ENCODE measurements at regions not wholly inside any gene's neighbourhood (a gene's known extent, or its start where the extent isn't known, plus 50 kb on each side); places are given as distances from the start of the nearest gene placed in this dataset.

GRCh38 chr4:162469977-162470376 lies 306.2 kb upstream of the FSTL5 start:
- TF ChIP-seq CTCF (IDR thresholded peaks at IDR 0.05; ENCODE audit: low read depth, low read length) (no peak), EZH2phosphoT487 (IDR thresholded peaks at IDR 0.05; ENCODE audit: low read depth) (no peak)
